Naive thymus-derived CD4-positive, alpha-beta T cell (primary cell): ENCODE measurements at regions not wholly inside any gene's neighbourhood (a gene's known extent, or its start where the extent isn't known, plus 50 kb on each side); places are given as distances from the start of the nearest gene placed in this dataset.

ENCODE experiments used
- ATAC-seq: fragments of 150-1000 bp; cut with Tn5 transposase; 2 replicates; pipeline ENCODE4 v1.10.0; 2021; ENCODE audit warnings: mild to moderate bottlenecking, moderate library complexity
- CTCF ChIA-PET: fragments of 350-600 bp; sonication (Branson Sonifier 250); formaldehyde crosslinking; loops from one replicate; lab custom pipeline; 2021; ENCODE audit warnings: antibody characterized with exemption; lab: Charles Lee
- POLR2A ChIA-PET: fragments of 350-600 bp; sonication (Branson Sonifier 250); formaldehyde crosslinking; loops from one replicate; lab custom pipeline; 2021; ENCODE audit warnings: antibody characterized with exemption, inconsistent platforms; lab: Charles Lee
- DNase-seq, 9 donors: peaks; one replicate each; pipeline versions ENCODE4 v3.0.0 to v3.0.0-alpha.2; 2020 to 2022; ENCODE audit warnings: mixed read lengths in 1 of 9
- H3K27ac ChIP-seq: one replicate; pipeline ENCODE4 v1.7.0; 2013; ENCODE audit warnings: mild to moderate bottlenecking, low read depth, low read length, moderate library complexity
- H3K27me3 ChIP-seq, 2 donors: one replicate each; pipeline ENCODE4 v1.7.0; 2013; ENCODE audit warnings: low read length in 2 of 2, mild to moderate bottlenecking in 2 of 2, moderate library complexity in 2 of 2; ENCODE audit not compliant: control insufficient read depth in 2 of 2, insufficient read depth in 2 of 2
- H3K36me3 ChIP-seq, 3 experiments: 1 replicate in 2 of 3; 2 replicates in 1 of 3; pipeline ENCODE4 v1.7.0; 2013; ENCODE audit warnings: low read length in 3 of 3, mild to moderate bottlenecking in 3 of 3, moderate library complexity in 1 of 3; ENCODE audit not compliant: insufficient read depth in 3 of 3, control insufficient read depth in 2 of 3
- H3K4me1 ChIP-seq, 2 donors: one replicate each; pipeline ENCODE4 v1.7.0; 2013; ENCODE audit warnings: low read length in 2 of 2, mild to moderate bottlenecking in 2 of 2, moderate library complexity in 1 of 2; ENCODE audit not compliant: control insufficient read depth in 2 of 2, insufficient read depth in 2 of 2
- H3K4me3 ChIP-seq: 2 replicates; pipeline ENCODE4 v1.7.0; 2013; ENCODE audit warnings: mild to moderate bottlenecking, low read length
- H3K9me3 ChIP-seq, 3 experiments: 1 replicate in 2 of 3; 2 replicates in 1 of 3; pipeline ENCODE4 v1.7.0; 2013; ENCODE audit warnings: low read length in 3 of 3; ENCODE audit not compliant: control insufficient read depth in 2 of 3
- H3K27ac Mint-ChIP-seq, 9 donors: one replicate each; pipeline ENCODE4 v1.8.0; 2020 to 2022; ENCODE audit warnings: mixed read lengths in 9 of 9, mild to moderate bottlenecking in 8 of 9, moderate library complexity in 5 of 9, inconsistent platforms in 2 of 9
- H3K27me3 Mint-ChIP-seq, 5 donors: one replicate each; pipeline ENCODE4 v1.8.0; 2021 to 2022; ENCODE audit warnings: mixed read lengths in 5 of 5, mild to moderate bottlenecking in 1 of 5
- H3K36me3 Mint-ChIP-seq, 5 donors: one replicate each; pipeline ENCODE4 v1.8.0; 2020 to 2022; ENCODE audit warnings: mixed read lengths in 5 of 5, mild to moderate bottlenecking in 3 of 5, inconsistent platforms in 1 of 5
- H3K4me1 Mint-ChIP-seq, 7 donors: one replicate each; pipeline ENCODE4 v1.8.0; 2020 to 2022; ENCODE audit warnings: mixed read lengths in 7 of 7, mild to moderate bottlenecking in 3 of 7, inconsistent platforms in 1 of 7
- H3K4me3 Mint-ChIP-seq, 10 donors: one replicate each; pipeline ENCODE4 v1.8.0; 2020 to 2022; ENCODE audit warnings: mild to moderate bottlenecking in 10 of 10, mixed read lengths in 10 of 10, moderate library complexity in 6 of 10, inconsistent platforms in 2 of 10
- H3K9me3 Mint-ChIP-seq, 11 donors: one replicate each; pipeline ENCODE4 v1.8.0; 2020 to 2022; ENCODE audit warnings: mixed read lengths in 11 of 11, mild to moderate bottlenecking in 4 of 11, inconsistent platforms in 1 of 11, moderate library complexity in 1 of 11
- intact Hi-C, 2 donors: fragments of 100-400 bp; cut with micrococcal nuclease; formaldehyde crosslinking; loops; one replicate each; pipeline ENCODE4 v1.15.1; 2023

DNA sequence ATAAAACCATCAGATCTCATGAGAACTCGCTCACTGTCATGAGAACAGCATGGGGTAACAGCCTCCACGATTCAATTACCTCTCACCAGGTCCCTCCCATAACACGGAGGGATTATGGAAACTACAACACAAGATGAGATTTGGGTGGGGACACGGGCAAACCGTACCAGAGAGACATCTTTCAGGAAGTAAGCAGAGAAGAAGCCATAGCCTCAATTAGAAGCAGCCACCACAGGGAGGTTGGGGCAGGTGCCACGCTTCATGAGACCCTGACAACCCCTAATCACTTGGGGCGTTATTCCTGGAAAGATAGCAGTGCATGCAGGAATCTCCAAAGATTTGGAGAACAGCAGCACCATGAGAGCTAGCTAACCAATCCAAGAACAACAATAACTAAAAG is 52.9 kb upstream of the SIRPG start:
- ATAC-seq (no peak), DNase-seq (no peak)
- CTCF ChIA-PET = no interaction called here
- intact Hi-C loops = no loop called here
- peaks cover 0 to 20% (median 4%) of the 10 kb centered on the region in 11 donors for H3K9me3 Mint-ChIP-seq
- Histone ChIP-seq H3K9me3 (no peaks in the 10 kb centered on the region), H3K36me3 (no peaks in the 10 kb centered on the region), H3K4me3 (no peak overlapping the region), H3K27me3 (no peaks in the 10 kb centered on the region), H3K4me1 (peaks cover 0 to 17% of the 10 kb centered on the region in 2 donors), H3K27ac (no peak overlapping the region)
- H3K4me3 Mint-ChIP-seq = no peak overlapping the region
- peaks cover 15 to 34% (median 32%) of the 10 kb centered on the region in 7 donors for H3K4me1 Mint-ChIP-seq
- peaks cover 0 to under 1% (median 0%) of the 10 kb centered on the region in 5 donors for H3K27me3 Mint-ChIP-seq
- POLR2A ChIA-PET = interaction anchor here (0.5 to 1.5 kb wide), 3 partner anchors 10 to 32 kb away, joined by 3 to 4 read pairs (median 3); no protein-coding TSS in a partner anchor
- peak overlapping the region in 1 of 9 donors; percentile 66 for H3K27ac Mint-ChIP-seq
- H3K36me3 Mint-ChIP-seq = peaks cover 0 to 7% (median 4%) of the 10 kb centered on the region in 5 donors

DNA sequence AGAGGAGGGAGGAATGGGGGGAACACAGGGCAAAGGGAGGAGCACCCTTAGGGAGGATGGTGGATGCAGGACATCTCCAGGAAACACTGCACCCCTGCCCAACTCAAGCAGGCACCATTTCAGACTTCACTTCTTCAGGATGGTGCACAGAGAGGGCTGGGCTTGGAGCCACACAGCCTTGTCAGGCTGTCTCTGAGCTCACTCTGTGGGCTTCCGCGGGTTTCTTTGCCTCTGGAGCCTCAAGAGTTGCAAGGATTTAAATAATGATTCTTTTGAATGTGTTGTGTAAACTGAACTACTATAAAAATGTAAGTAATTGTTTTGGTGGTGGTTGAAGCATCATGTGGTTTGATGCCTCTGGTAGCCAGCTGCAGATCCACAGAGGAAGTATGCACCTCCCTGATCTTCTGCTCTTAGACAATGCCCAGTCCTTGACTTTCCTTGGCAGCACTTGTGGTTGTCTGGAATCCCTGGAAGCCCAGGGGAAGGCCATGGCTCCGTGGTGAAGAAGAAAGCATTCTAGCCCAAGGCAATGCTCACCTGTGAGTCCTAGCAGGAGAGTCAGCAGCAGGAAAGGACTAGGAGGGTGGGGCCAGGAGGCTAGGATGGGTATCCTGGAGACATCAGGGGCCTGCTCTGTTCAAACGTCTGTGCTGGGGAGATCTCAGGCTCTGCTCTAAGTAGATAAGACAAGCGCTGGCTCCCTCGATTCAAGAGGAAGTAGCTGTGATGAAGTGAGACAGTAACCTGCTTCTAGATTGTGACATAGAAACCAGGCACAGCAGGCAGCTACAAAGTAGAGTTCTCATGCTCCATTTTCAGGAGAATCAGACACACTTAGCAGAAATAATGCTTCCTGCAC is 50.2 kb upstream of the SIRPG start:
- Histone ChIP-seq H3K4me3 (no peak overlapping the region), H3K27me3 (no peaks in the 10 kb centered on the region), H3K27ac (peak overlapping the region; percentile 54), H3K36me3 (no peaks in the 10 kb centered on the region), H3K9me3 (no peaks in the 10 kb centered on the region), H3K4me1 (peaks cover 0 to 17% of the 10 kb centered on the region in 2 donors)
- Mint-ChIP-seq H3K27ac (peak overlapping the region; percentile 68 to 96 (median 91)), H3K36me3 (peaks cover 0 to 14% (median 3%) of the 10 kb centered on the region in 5 donors), H3K4me3 (peak overlapping the region; percentile 9 to 89 (median 73)), H3K9me3 (peaks cover 0 to 21% (median 5%) of the 10 kb centered on the region in 11 donors), H3K4me1 (peaks cover 15 to 36% (median 33%) of the 10 kb centered on the region in 7 donors), H3K27me3 (no peaks in the 10 kb centered on the region)
- intact Hi-C loops = loop anchor here in 1 of 2 donors (2.0 kb wide), 1 partner anchor 21 kb away; no protein-coding TSS in a partner anchor
- DNase-seq = peak in 5 of 9 donors; percentile 22 to 46 (median 37)
- ChIA-PET POLR2A (interaction anchor here (0.7 to 1.8 kb wide), 4 partner anchors 21 to 51 kb away, joined by 3 to 5 read pairs (median 3); partner anchors contain the start of gene SIRPG), CTCF (interaction anchor here (0.6 to 2.8 kb wide), 2 partner anchors 26 to 245 kb away, joined by 3 to 13 read pairs; no protein-coding TSS in a partner anchor)
- peak; percentile 54 for ATAC-seq
